ENCODE measurements at regions not wholly inside any gene's neighbourhood (a gene's known extent, or its start where the extent isn't known, plus 50 kb on each side); places are given as distances from the start of the nearest gene placed in this dataset.

DNA sequence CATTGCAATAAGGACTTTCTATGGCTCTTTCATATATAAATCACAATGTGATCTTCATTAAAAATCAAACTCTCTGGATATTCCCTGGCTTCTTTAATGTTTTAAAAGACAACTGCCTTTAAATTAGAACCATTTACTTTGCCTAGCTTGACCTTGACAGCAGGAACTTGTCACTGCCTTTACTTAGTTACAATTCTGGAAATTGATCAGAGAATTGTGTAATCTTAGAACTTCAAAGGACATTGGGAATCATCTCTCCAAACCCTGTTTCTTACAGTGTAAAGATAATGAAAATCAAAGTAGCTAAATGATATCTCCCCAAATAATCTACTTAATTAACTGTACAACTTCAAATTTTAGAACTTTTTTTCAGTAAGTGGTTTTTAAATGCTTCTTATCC is 517.6 kb upstream of the CCDC179 start:
- DNase-seq (ENCODE audit: low read depth) = no peak
- H3K4me3 ChIP-seq (replicated peaks; ENCODE audit: low read depth, low read length) = no peak overlapping the region
- TF ChIP-seq, protein P1, sequence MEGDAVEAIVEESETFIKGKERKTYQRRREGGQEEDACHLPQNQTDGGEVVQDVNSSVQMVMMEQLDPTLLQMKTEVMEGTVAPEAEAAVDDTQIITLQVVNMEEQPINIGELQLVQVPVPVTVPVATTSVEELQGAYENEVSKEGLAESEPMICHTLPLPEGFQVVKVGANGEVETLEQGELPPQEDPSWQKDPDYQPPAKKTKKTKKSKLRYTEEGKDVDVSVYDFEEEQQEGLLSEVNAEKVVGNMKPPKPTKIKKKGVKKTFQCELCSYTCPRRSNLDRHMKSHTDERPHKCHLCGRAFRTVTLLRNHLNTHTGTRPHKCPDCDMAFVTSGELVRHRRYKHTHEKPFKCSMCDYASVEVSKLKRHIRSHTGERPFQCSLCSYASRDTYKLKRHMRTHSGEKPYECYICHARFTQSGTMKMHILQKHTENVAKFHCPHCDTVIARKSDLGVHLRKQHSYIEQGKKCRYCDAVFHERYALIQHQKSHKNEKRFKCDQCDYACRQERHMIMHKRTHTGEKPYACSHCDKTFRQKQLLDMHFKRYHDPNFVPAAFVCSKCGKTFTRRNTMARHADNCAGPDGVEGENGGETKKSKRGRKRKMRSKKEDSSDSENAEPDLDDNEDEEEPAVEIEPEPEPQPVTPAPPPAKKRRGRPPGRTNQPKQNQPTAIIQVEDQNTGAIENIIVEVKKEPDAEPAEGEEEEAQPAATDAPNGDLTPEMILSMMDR (IDR thresholded peaks at IDR 0.05; ENCODE audit: low read length, missing control alignments) = no peak

DNA sequence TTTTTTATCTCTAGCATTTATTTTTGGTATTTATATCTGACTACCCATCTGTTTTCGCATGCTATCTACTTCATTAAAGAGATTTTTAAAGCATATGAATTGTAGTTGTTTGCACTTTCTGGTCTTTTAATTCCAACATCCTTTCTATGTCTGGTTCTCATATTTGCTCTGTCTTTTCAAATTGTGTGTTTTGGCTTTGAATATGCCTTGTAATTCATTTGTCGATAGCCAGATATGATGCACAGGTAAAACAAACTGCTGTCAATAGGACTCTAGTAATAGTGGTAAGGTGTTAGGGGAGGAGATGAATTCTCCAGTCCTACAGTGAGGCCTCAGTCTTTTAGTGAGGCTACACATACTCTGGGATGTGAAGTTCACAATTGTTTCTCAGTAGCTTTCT is 530.8 kb upstream of the CCDC179 start:
- H3K4me3 ChIP-seq (replicated peaks; ENCODE audit: low read depth, low read length) = no peak overlapping the region
- TF ChIP-seq, protein P1 (IDR thresholded peaks at IDR 0.05; ENCODE audit: low read length, missing control alignments) = no peak
- DNase-seq (ENCODE audit: low read depth) = no peak

DNA sequence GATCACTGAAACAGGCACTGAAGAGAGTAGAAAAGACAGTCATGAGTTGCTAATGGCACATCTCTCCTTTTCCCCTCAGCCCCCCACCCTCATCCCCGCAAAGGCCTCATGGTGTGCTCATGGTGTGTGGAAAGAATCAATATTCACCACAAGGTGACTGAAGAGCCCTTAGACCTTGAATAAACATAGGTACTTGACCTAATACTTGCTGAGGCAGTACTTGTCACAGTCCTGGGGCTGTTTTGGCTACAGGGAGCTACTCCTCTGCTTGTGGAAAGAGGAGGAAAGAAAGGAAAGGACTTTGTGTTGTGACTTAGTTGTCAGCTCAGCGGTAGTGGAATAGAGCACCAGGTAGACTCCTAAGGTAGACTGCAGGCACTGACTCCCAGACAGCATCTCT is 537.8 kb upstream of the CCDC179 start:
- TF ChIP-seq, protein P1 (IDR thresholded peaks at IDR 0.05; ENCODE audit: low read length, missing control alignments) = no peak
- no peak for DNase-seq (ENCODE audit: low read depth)

DNA sequence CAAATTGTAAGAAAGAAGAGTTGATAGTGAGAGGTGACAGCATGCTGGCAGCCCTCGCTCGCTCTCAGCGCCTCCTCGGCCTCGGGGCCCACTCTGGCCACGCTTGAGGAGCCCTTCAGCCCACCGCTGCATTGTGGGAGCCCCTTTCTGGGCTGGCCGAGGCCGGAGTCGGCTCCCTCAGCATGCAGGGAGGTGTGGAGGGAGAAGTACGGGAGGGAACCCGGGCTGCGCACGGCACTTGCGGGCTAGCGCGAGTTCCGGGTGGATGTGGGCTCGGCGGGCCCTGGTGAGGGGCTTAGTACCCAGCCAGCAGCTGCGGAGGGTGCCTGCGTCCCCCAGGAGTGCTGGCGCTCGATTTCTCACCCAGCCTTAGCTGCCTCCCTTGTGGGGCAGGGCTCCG is 539.7 kb upstream of the CCDC179 start:
- no peak for DNase-seq (ENCODE audit: low read depth)
- TF ChIP-seq, protein P1 (IDR thresholded peaks at IDR 0.05; ENCODE audit: low read length, missing control alignments) = no peak
- no peak overlapping the region for H3K4me3 ChIP-seq (replicated peaks; ENCODE audit: low read depth, low read length)

More for the DNA sequence above, 537.8 kb upstream of the CCDC179 start:
- H3K4me3 ChIP-seq (replicated peaks; ENCODE audit: low read depth, low read length) = no peak overlapping the region

DNA sequence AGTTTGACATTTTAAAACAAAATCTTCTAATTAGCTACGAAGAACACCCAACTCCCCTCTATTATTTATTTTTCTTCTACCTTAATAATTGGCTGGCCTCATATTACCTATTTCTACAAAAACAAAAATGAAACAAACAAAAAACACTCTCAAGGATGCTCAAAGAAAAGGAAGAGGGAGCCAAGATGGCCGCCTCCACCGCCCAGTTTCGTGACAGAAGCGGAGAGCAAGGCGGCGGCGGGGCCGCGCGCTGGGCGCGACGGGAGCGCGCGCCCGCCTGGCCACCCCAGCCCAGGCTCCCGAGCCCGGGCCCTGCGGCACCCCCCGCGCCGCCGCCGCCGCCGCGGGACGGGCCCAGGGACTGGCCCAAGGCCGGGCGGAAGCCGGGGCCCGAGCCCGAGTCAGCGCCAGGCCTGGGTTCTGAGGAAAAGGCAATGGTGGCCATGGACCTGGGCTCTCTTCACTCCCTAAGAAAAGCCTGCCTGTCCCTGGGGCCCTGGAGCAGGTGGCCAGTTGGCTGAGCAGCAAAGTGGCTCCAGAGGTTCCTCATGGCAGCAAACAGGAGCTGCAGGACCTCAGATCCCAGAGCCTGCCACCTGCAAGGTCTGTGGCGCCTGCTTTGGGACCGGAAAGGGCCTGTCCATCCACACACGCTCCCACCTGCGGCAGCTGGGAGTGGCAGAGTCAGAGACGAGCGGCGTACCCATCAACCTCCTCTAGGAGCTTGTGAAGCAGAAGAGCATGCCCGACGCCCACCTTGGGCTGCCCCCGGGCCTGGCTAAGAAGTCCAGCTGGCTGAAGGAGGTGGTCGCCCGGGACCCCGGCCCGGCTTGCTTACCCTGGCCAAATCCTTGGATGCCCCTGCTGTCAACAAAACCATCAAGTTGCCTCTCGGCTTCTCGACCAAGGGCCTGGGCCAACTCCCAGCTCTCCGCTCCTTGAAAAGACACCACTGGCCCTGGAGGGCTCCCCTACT is 543.2 kb upstream of the CCDC179 start:
- DNase-seq (ENCODE audit: low read depth) = no peak
- H3K4me3 ChIP-seq (replicated peaks; ENCODE audit: low read depth, low read length) = no peak overlapping the region
- TF ChIP-seq, protein P1 (IDR thresholded peaks at IDR 0.05; ENCODE audit: low read length, missing control alignments) = no peak

DNA sequence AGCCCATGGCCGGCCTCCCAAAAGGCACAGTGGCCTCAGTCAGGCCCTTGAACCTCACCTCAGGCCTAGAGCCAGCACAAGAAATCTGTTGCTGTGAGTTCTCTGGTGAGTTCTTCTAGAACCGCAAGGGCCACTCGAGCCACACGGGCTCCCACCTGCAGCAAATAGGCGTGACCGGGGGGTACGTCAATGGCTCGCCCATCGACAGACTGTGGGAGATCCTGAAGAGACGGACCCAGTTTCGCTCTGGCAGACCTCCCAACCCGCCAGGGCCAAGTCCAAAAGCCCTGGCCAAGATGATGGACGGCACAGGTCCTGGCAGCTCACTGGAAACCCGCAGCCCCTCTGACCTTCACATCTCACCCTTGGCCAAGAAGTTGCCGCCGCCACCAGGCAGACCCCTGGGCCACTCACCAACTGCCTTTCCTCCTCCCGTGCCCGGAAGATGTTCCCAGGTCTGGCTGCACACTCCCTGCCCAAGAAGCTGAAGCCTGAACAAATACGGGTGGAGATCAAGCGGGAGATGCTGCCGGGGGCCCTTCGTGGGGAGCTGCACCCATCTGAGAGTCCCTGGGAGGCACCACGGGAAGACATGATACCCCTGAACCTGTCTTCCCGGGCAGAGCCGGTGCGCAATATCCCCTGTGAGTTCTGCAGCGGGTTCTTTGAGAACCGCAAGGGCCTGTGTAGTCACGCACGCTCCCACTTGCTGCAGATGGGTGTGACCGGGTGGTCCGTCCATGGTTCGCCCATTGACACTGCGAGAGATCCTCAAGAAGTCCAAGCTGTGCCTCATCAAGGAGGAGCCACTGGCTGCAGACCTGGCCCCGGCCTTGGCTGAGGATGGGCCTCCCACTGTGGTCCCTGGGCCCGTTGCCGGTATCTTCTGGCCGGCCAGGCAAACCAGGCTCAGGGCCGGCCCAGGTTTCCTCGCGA is 544.2 kb upstream of the CCDC179 start:
- TF ChIP-seq, protein P1 (IDR thresholded peaks at IDR 0.05; ENCODE audit: low read length, missing control alignments) = no peak
- no peak overlapping the region for H3K4me3 ChIP-seq (replicated peaks; ENCODE audit: low read depth, low read length)
- no peak for DNase-seq (ENCODE audit: low read depth)

Data from fibroblast of pulmonary artery (primary cell).